HFF-Myc (cell line): ENCODE measurements at regions not wholly inside any gene's neighbourhood (a gene's known extent, or its start where the extent isn't known, plus 50 kb on each side); places are given as distances from the start of the nearest gene placed in this dataset.

Experiments
- DNase-seq: peaks from one replicate; pipeline ENCODE4 v3.0.0-alpha.2; 2011; ENCODE audit warnings: low read depth; ENCODE audit errors: extremely low read depth
- H3K4me3 ChIP-seq: replicated peaks from 2 replicates; pipeline ENCODE4 v1.5.1; 2011; ENCODE audit warnings: low read depth, mild to moderate bottlenecking, control low read depth, low read length
- CTCF ChIP-seq: IDR thresholded peaks from 2 replicates; pipeline ENCODE4 v1.5.1; 2012; ENCODE audit warnings: mild to moderate bottlenecking, low read depth, low read length, control low read depth; ENCODE audit errors: missing control alignments

DNA sequence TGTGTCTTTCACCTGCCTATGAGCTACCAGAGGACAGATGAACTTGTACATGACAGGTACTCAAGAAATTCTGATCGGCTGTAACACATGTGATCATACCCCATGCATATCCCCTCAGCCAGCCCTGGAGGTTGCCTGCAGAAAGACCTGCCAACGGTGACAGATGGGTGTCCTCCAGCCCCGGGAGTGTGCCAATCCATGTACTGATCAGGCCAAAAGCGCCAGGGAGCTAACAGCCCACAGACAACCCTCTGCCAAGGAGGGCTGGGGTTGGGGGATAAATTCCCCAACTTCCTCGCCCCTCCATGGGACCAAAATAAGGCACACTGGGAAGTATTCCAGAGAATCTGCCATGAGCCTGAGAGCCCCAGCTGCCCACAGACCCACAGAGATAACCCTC is 189.4 kb downstream of the CCT6B start:
- H3K4me3 ChIP-seq: no peak overlapping the region
- no peak for TF ChIP-seq CTCF
- DNase-seq: no peak

DNA sequence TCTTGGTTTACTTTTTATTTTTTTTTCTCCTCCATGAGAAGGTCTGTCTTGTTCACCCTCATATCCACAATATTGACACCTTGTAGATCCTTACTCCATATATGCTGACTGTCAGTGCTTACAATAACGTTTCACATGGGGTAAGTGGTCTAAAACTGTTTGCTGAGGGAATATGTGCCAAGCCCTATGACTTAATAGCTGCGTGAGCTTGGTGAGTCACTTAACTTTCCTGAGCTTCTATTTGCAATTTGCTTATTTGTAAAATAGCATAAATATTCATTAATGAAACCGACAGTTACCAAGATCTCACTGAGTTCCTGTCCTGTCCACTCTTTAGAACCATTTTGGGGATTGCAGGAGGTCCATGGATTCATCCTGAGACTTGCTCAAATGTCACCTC is 190.7 kb downstream of the CCT6B start:
- H3K4me3 ChIP-seq: no peak overlapping the region
- no peak for TF ChIP-seq CTCF
- no peak for DNase-seq

DNA sequence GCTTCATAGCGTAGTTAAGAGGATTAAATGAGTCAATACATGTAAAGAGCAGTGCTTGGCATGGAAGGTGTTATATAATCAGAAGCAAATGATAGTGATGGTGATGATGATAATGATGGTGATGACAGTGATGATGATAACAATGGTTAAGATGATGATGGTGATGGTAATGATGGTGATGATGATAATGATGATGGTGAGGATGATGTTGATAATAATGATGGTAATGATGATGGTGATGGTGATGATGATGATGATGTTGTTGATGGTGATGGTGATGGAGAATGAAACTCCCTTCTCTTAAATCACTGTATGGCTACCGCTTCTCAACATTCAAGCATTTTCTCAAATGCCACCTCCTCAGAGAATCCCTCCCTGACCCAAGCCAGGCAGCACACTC is 190.5 kb downstream of the TMEM132E start:
- no peak for TF ChIP-seq CTCF
- no peak overlapping the region for H3K4me3 ChIP-seq

DNA sequence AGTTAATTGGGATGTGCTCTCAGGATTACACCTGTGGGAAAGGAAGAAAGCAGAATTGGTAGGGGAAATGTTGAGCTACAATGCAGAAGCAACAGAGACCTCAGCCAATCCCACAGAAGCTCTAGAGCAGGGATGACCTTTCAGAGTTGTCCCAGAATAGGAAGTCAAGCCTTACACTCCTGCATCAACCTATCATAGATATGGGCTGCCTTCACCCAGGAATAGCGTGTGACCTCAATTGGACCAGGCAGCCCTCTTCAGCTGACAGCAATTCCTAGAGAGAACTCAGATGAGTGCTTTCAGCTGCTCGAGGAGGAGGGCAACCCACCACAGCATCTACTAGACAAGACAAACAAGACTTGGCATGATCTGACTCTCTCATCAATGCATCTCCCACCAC is 189.7 kb downstream of the TMEM132E start:
- no peak overlapping the region for H3K4me3 ChIP-seq
- TF ChIP-seq CTCF: no peak
- DNase-seq: no peak

More for the DNA sequence above, 190.5 kb downstream of the TMEM132E start:
- DNase-seq: no peak

DNA sequence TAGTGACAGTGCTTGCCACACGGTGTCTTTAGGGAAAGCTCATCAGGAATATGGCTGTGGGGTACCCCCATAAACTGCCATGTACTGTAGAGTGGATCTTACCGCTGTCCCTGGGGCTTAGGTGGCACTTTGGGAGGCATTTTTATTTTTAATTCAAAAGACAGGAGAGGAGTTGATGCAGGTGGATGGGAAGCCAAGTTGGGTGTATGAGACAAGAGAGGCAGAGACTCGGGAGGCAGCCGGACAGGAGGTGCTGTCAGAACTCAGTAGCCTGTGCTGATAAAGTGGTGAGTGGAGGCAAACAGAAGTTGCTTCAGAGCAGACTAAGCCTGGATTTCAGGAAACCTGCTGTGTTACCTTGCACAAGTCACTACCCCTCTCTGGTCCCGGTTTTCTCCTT is 185.9 kb downstream of the TMEM132E start:
- no peak for DNase-seq
- H3K4me3 ChIP-seq: no peak overlapping the region
- no peak for TF ChIP-seq CTCF

- H3K4me3 ChIP-seq: no peak overlapping the region
- no peak for TF ChIP-seq CTCF
- DNase-seq: no peak
Observed at GRCh38 chr17:34764716-34765115, 185.3 kb downstream of the TMEM132E start.

DNA sequence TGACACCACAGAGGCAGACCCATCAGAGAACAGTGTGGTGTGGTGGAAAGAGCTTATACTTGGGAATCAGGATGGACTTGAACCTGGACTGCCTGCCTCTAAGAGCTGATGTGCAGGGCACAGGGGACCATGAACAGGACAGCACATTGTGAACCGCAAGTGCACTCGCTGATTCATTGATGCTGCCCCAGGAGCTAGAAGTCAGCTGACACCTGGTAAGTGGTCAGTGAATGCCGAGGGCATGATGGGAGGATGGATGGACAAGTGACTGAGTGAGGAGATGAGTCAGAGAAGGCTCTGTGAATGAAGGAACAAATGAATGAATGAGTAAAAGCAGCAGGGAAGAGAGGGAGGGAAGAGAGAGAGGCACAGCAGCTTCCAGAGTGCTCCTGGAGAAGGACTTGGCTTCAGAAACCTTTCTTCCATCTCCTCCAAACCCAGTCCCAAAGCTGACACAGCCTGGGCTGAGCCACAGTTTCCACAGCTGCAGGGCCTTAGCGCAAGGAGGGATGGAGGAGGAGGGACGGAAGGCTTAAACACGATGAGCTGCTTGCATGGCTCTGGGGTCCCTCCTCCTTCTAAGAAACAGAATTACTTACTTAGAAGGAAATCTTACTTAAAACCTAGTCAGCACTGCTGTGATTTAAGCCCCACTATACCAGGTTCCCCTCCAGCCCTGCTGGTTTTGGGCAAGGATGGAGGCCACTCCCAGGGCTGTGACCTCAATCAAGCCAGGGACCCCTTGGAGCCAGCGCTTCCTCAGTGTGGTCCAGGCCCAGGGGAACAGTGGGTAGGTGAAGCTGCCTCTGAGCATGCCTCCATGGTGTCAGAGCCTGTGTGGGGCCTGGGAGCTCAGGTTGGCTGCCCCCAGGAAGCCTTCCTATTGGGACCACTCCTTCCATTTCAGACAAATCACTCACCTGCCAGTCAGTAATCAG is 184.6 kb downstream of the TMEM132E start:
- no peak for TF ChIP-seq CTCF
- no peak overlapping the region for H3K4me3 ChIP-seq
- no peak for DNase-seq
